ENCODE measurements at regions not wholly inside any gene's neighbourhood (a gene's known extent, or its start where the extent isn't known, plus 50 kb on each side); places are given as distances from the start of the nearest gene placed in this dataset.

DNA sequence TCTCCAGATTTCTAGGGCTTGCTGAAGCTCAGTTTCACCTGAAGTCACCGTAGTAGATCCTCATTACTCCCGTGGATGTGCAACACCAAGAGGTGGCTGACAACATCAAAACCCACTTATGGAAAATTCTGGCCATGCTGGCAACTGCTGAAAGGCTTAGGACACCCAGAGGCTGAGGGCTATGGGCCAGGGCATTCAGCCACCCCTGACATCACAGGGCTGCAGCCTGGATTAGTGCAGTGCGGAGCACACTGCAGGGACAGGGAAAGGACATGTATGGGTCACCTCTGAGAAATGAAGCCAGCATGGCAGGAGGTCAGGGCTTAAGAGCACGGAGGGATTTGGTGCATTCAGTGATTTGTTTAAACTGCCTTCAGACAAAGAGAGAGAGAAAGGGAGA lies 300.6 kb downstream of the TDRD15 start:
- Histone ChIP-seq H3K4me3 (no peak overlapping the region), H3K27me3 (no peaks in the 10 kb centered on the region), H3K9me3 (no peaks in the 10 kb centered on the region), H3K36me3 (no peaks in the 10 kb centered on the region), H3K27ac (no peak overlapping the region), H3K4me1 (no peaks in the 10 kb centered on the region)
- peak in 1 of 2 donors; percentile 11 for DNase-seq
- in situ Hi-C loops (cut with MboI; ENCODE audit: low sequenced_read_pairs in 4 of 4): no loop called here
- TF ChIP-seq, protein P1, sequence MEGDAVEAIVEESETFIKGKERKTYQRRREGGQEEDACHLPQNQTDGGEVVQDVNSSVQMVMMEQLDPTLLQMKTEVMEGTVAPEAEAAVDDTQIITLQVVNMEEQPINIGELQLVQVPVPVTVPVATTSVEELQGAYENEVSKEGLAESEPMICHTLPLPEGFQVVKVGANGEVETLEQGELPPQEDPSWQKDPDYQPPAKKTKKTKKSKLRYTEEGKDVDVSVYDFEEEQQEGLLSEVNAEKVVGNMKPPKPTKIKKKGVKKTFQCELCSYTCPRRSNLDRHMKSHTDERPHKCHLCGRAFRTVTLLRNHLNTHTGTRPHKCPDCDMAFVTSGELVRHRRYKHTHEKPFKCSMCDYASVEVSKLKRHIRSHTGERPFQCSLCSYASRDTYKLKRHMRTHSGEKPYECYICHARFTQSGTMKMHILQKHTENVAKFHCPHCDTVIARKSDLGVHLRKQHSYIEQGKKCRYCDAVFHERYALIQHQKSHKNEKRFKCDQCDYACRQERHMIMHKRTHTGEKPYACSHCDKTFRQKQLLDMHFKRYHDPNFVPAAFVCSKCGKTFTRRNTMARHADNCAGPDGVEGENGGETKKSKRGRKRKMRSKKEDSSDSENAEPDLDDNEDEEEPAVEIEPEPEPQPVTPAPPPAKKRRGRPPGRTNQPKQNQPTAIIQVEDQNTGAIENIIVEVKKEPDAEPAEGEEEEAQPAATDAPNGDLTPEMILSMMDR (IDR thresholded peaks at IDR 0.05 in 4 of 5, conservative IDR thresholded peaks at IDR 0.05 in 1 of 5): no peak
- no peak for TF ChIP-seq POLR2A (IDR thresholded peaks at IDR 0.05)
- no peak for ATAC-seq
- intact Hi-C loops (cut with DNase I; ENCODE audit: low total_unique reads): no loop called here

DNA sequence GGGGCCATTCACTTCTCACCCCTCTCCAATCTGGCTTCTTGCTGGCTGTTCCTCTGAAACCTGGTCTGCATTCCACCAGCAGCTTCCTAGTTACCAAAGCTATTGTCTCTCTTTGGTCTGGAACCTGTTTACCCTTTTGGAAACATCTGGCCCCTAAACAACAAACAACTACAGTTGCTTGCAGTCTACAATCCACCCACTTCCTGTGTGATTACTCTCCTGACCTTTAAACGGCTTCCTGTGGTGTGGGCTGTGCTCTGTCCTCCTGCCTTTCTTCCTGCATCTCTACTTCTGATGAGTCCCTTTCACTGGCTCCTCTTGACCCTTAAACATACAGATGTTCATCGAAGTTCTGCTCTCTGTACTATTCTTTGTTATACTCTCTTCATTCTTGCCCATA lies 303.8 kb downstream of the TDRD15 start:
- Histone ChIP-seq H3K4me1 (no peaks in the 10 kb centered on the region), H3K4me3 (no peak overlapping the region), H3K27ac (no peak overlapping the region), H3K36me3 (no peaks in the 10 kb centered on the region), H3K9me3 (no peaks in the 10 kb centered on the region), H3K27me3 (no peaks in the 10 kb centered on the region)
- in situ Hi-C loops (cut with MboI; ENCODE audit: low sequenced_read_pairs in 4 of 4) (no loop called here), intact Hi-C loops (cut with DNase I; ENCODE audit: low total_unique reads) (no loop called here)
- no peak for ATAC-seq
- TF ChIP-seq POLR2A (IDR thresholded peaks at IDR 0.05): no peak
- TF ChIP-seq, protein P1 (IDR thresholded peaks at IDR 0.05 in 4 of 5, conservative IDR thresholded peaks at IDR 0.05 in 1 of 5): no peak
- no peak for DNase-seq

- no peak for TF ChIP-seq POLR2A (IDR thresholded peaks at IDR 0.05)
- TF ChIP-seq, protein P1 (IDR thresholded peaks at IDR 0.05 in 4 of 5, conservative IDR thresholded peaks at IDR 0.05 in 1 of 5): no peak
- Histone ChIP-seq H3K9me3 (no peaks in the 10 kb centered on the region), H3K36me3 (no peaks in the 10 kb centered on the region), H3K27ac (no peak overlapping the region), H3K4me3 (no peak overlapping the region), H3K27me3 (no peaks in the 10 kb centered on the region), H3K4me1 (no peaks in the 10 kb centered on the region)
- in situ Hi-C loops (cut with MboI; ENCODE audit: low sequenced_read_pairs in 4 of 4) (no loop called here), intact Hi-C loops (cut with DNase I; ENCODE audit: low total_unique reads) (no loop called here)
- ATAC-seq (no peak), DNase-seq (no peak)
Measured at GRCh38 chr2:21428754-21429153, 305.0 kb downstream of the TDRD15 start.

GRCh38 chr2:21429747-21430146 lies 306.0 kb downstream of the TDRD15 start:
- Histone ChIP-seq H3K4me1 (no peaks in the 10 kb centered on the region), H3K36me3 (no peaks in the 10 kb centered on the region), H3K4me3 (no peak overlapping the region), H3K9me3 (no peaks in the 10 kb centered on the region), H3K27me3 (no peaks in the 10 kb centered on the region), H3K27ac (no peak overlapping the region)
- in situ Hi-C loops (cut with MboI; ENCODE audit: low sequenced_read_pairs in 4 of 4): no loop called here
- no peak for DNase-seq
- intact Hi-C loops (cut with DNase I; ENCODE audit: low total_unique reads): no loop called here
- TF ChIP-seq POLR2A (IDR thresholded peaks at IDR 0.05): no peak
- TF ChIP-seq, protein P1 (IDR thresholded peaks at IDR 0.05 in 4 of 5, conservative IDR thresholded peaks at IDR 0.05 in 1 of 5): no peak
- ATAC-seq: no peak

DNA sequence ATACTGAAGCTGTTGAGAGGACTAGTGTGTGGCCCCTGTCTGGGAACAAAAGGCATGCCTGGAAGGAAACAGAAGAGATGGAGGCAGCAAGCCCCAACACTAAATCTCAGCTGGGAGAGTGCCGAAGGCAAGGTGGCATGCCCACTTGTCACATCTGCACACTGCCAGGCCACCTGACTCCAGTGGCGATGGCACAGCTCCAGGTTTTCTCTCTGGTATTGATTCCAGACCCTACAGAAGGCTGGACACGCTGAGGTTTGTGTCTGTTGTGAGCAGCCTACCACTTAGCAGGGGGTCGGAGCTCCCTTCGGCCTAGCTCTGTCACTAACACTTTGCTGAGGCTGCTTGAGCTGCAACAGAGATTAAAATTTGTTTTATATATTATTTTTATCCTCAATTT lies 307.3 kb downstream of the TDRD15 start:
- intact Hi-C loops (cut with DNase I; ENCODE audit: low total_unique reads): no loop called here
- ATAC-seq (no peak), DNase-seq (no peak)
- no peak for TF ChIP-seq POLR2A (IDR thresholded peaks at IDR 0.05)
- TF ChIP-seq, protein P1 (IDR thresholded peaks at IDR 0.05 in 4 of 5, conservative IDR thresholded peaks at IDR 0.05 in 1 of 5): no peak
- no peaks in the 10 kb centered on the region for H3K9me3 ChIP-seq
- H3K27ac ChIP-seq: no peak overlapping the region
- no peaks in the 10 kb centered on the region for H3K4me1 ChIP-seq
- in situ Hi-C loops (cut with MboI; ENCODE audit: low sequenced_read_pairs in 4 of 4): no loop called here
- no peak overlapping the region for H3K4me3 ChIP-seq
- no peaks in the 10 kb centered on the region for H3K36me3 ChIP-seq
- H3K27me3 ChIP-seq: no peaks in the 10 kb centered on the region

All from gastrocnemius medialis (tissue), 4 donors.